ENCODE measurements at regions not wholly inside any gene's neighbourhood (a gene's known extent, or its start where the extent isn't known, plus 50 kb on each side); places are given as distances from the start of the nearest gene placed in this dataset.

GRCh38 chr13:110027470-110028240, 241.3 kb upstream of the IRS2 start:
- TF ChIP-seq CTCF (IDR thresholded peaks at IDR 0.05; ENCODE audit: low read length, missing control alignments) = no peak

GRCh38 chr13:110024645-110024980, 238.2 kb upstream of the IRS2 start:
- no peak overlapping the region for H3K4me3 ChIP-seq (replicated peaks; ENCODE audit: low read depth, low read length)
- TF ChIP-seq CTCF (IDR thresholded peaks at IDR 0.05; ENCODE audit: low read length, missing control alignments) = no peak
- no peak for DNase-seq (ENCODE audit: low read depth)

More at GRCh38 chr13:110027470-110028240, 241.3 kb upstream of the IRS2 start:
- DNase-seq (ENCODE audit: low read depth) = no peak
- H3K4me3 ChIP-seq (replicated peaks; ENCODE audit: low read depth, low read length) = no peak overlapping the region

- no peak for TF ChIP-seq CTCF (IDR thresholded peaks at IDR 0.05; ENCODE audit: low read length, missing control alignments)
- no peak overlapping the region for H3K4me3 ChIP-seq (replicated peaks; ENCODE audit: low read depth, low read length)
- peak; percentile 68 for DNase-seq (ENCODE audit: low read depth)
These were observed 237.6 kb upstream of the IRS2 start for GRCh38 chr13:110023729-110024644.

GRCh38 chr13:110018009-110018408, 231.6 kb upstream of the IRS2 start:
- no peak for TF ChIP-seq CTCF (IDR thresholded peaks at IDR 0.05; ENCODE audit: low read length, missing control alignments)
- H3K4me3 ChIP-seq (replicated peaks; ENCODE audit: low read depth, low read length) = no peak overlapping the region
- no peak for DNase-seq (ENCODE audit: low read depth)

- no peak overlapping the region for H3K4me3 ChIP-seq (replicated peaks; ENCODE audit: low read depth, low read length)
- DNase-seq (ENCODE audit: low read depth) = peak; percentile 92
These were observed 231.0 kb upstream of the IRS2 start for GRCh38 chr13:110017379-110017778.

GRCh38 chr13:110015253-110015652, 228.9 kb upstream of the IRS2 start:
- DNase-seq (ENCODE audit: low read depth) = peak; percentile 24
- H3K4me3 ChIP-seq (replicated peaks; ENCODE audit: low read depth, low read length) = no peak overlapping the region
- TF ChIP-seq CTCF (IDR thresholded peaks at IDR 0.05; ENCODE audit: low read length, missing control alignments) = no peak

More at GRCh38 chr13:110017379-110017778, 231.0 kb upstream of the IRS2 start:
- TF ChIP-seq CTCF (IDR thresholded peaks at IDR 0.05; ENCODE audit: low read length, missing control alignments) = no peak
